CD4-positive, alpha-beta T cell (primary cell): ENCODE measurements at regions not wholly inside any gene's neighbourhood (a gene's known extent, or its start where the extent isn't known, plus 50 kb on each side); places are given as distances from the start of the nearest gene placed in this dataset.

Experiments used
- ATAC-seq: fragments of 200-7000 bp; cut with Tn5 transposase; one replicate; pipeline ENCODE4 v1.10.0; 2022; ENCODE audit warnings: mild to moderate bottlenecking; ENCODE audit not compliant: poor library complexity
- CTCF ChIA-PET: fragments of 350-600 bp; sonication (Branson Sonifier 250); formaldehyde crosslinking; loops from one replicate; lab custom pipeline; 2021; ENCODE audit warnings: antibody characterized with exemption, inconsistent platforms; lab: Charles Lee
- POLR2A ChIA-PET: fragments of 350-600 bp; sonication (Branson Sonifier 250); formaldehyde crosslinking; loops from one replicate; lab custom pipeline; 2021; ENCODE audit warnings: antibody characterized with exemption, inconsistent platforms; lab: Charles Lee
- DNase-seq, 14 experiments: peaks; one replicate each; pipeline ENCODE4 v3.0.0-alpha.2; 2013 to 2020; ENCODE audit warnings: mixed read lengths in 2 of 14
- H3K27ac ChIP-seq, 2 donors: one replicate each; pipeline versions ENCODE4 v1.5.1 to v1.7.0; 2013; ENCODE audit warnings: low read length in 2 of 2, low read depth in 1 of 2, mild to moderate bottlenecking in 1 of 2
- H3K27me3 ChIP-seq, 2 experiments: 1 replicate in 1 of 2; 2 replicates in 1 of 2; pipeline versions ENCODE4 v1.6.1 to v1.7.0; 2013; ENCODE audit warnings: low read length in 2 of 2, control low read depth in 1 of 2, mild to moderate bottlenecking in 1 of 2, moderate library complexity in 1 of 2; ENCODE audit not compliant: insufficient read depth in 2 of 2, control insufficient read depth in 1 of 2
- H3K36me3 ChIP-seq: one replicate; pipeline ENCODE4 v1.6.1; 2013; ENCODE audit warnings: low read length, control low read depth; ENCODE audit not compliant: insufficient read depth
- H3K4me1 ChIP-seq: one replicate; pipeline ENCODE4 v1.6.1; 2013; ENCODE audit warnings: low read length, control low read depth; ENCODE audit not compliant: insufficient read depth
- H3K4me3 ChIP-seq: one replicate; pipeline ENCODE4 v1.5.1; 2013; ENCODE audit warnings: mild to moderate bottlenecking, low read length, moderate library complexity
- H3K9me3 ChIP-seq, 2 experiments: 1 replicate in 1 of 2; 2 replicates in 1 of 2; pipeline versions ENCODE4 v1.6.1 to v1.7.0; 2013; ENCODE audit warnings: low read length in 2 of 2, mild to moderate bottlenecking in 2 of 2, control low read depth in 1 of 2, moderate library complexity in 1 of 2; ENCODE audit not compliant: control insufficient read depth in 1 of 2, insufficient read depth in 1 of 2
- H3K27ac Mint-ChIP-seq: one replicate; pipeline ENCODE4 v1.8.0; 2020; ENCODE audit warnings: mixed read lengths
- H3K27me3 Mint-ChIP-seq: one replicate; pipeline ENCODE4 v1.8.0; 2021; ENCODE audit warnings: mixed read lengths
- H3K36me3 Mint-ChIP-seq: one replicate; pipeline ENCODE4 v1.8.0; 2021; ENCODE audit warnings: low read depth, mixed read lengths
- H3K4me1 Mint-ChIP-seq: one replicate; pipeline ENCODE4 v1.8.0; 2021; ENCODE audit warnings: low read depth, mixed read lengths
- H3K4me3 Mint-ChIP-seq: one replicate; pipeline ENCODE4 v1.8.0; 2020; ENCODE audit warnings: mild to moderate bottlenecking, mixed read lengths
- H3K9me3 Mint-ChIP-seq: one replicate; pipeline ENCODE4 v1.8.0; 2020; ENCODE audit warnings: mixed read lengths
- intact Hi-C, 2 experiments: fragments of 100-400 bp; cut with DNase I in 1 of 2; cut with micrococcal nuclease in 1 of 2; formaldehyde crosslinking; loops; one replicate each; pipeline versions ENCODE4 v1.15.1 to v1.9.0; 2023 to 2025; cut with DNase I, micrococcal nuclease
- TF ChIP-seq, protein P1 (sequence below): fragments of 200-600 bp; IDR thresholded peaks from one replicate; pipeline ENCODE4 v1.8.0; 2022; ENCODE audit warnings: antibody characterized with exemption, mild to moderate bottlenecking

- H3K4me3 Mint-ChIP-seq, result no peak overlapping the region
- Histone ChIP-seq H3K4me3 (no peak overlapping the region), H3K27me3 (no peaks in the 10 kb centered on the region), H3K4me1 (no peaks in the 10 kb centered on the region), H3K36me3 (no peaks in the 10 kb centered on the region), H3K9me3 (peaks cover 0 to 3% of the 10 kb centered on the region in 2 experiments), H3K27ac (no peak overlapping the region)
- H3K4me1 Mint-ChIP-seq, result no peaks in the 10 kb centered on the region
- H3K27me3 Mint-ChIP-seq, result peaks cover 11% of the 10 kb centered on the region
- TF ChIP-seq, protein P1, sequence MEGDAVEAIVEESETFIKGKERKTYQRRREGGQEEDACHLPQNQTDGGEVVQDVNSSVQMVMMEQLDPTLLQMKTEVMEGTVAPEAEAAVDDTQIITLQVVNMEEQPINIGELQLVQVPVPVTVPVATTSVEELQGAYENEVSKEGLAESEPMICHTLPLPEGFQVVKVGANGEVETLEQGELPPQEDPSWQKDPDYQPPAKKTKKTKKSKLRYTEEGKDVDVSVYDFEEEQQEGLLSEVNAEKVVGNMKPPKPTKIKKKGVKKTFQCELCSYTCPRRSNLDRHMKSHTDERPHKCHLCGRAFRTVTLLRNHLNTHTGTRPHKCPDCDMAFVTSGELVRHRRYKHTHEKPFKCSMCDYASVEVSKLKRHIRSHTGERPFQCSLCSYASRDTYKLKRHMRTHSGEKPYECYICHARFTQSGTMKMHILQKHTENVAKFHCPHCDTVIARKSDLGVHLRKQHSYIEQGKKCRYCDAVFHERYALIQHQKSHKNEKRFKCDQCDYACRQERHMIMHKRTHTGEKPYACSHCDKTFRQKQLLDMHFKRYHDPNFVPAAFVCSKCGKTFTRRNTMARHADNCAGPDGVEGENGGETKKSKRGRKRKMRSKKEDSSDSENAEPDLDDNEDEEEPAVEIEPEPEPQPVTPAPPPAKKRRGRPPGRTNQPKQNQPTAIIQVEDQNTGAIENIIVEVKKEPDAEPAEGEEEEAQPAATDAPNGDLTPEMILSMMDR, result no peak
- H3K27ac Mint-ChIP-seq, result no peak overlapping the region
- H3K36me3 Mint-ChIP-seq, result no peaks in the 10 kb centered on the region
- DNase-seq (no peak), ATAC-seq (no peak)
- H3K9me3 Mint-ChIP-seq, result no peaks in the 10 kb centered on the region
- ChIA-PET CTCF (no interaction called here), POLR2A (no interaction called here)
- intact Hi-C loops, result no loop called here
These were observed 251.6 kb upstream of the NCKAP5 start for GRCh38 chr2:133819906-133820305.

- ChIA-PET CTCF (no interaction called here), POLR2A (no interaction called here)
- DNase-seq (no peak), ATAC-seq (no peak)
- no peaks in the 10 kb centered on the region for H3K36me3 ChIP-seq
- Mint-ChIP-seq H3K4me3 (no peak overlapping the region), H3K4me1 (no peaks in the 10 kb centered on the region), H3K27me3 (peaks cover 14% of the 10 kb centered on the region), H3K9me3 (no peaks in the 10 kb centered on the region), H3K36me3 (no peaks in the 10 kb centered on the region), H3K27ac (no peak overlapping the region)
- no peak overlapping the region for H3K4me3 ChIP-seq
- H3K27ac ChIP-seq, result no peak overlapping the region
- H3K4me1 ChIP-seq, result no peaks in the 10 kb centered on the region
- no peaks in the 10 kb centered on the region for H3K27me3 ChIP-seq
- H3K9me3 ChIP-seq, result peaks cover 0 to 4% of the 10 kb centered on the region in 2 experiments
- TF ChIP-seq, protein P1, result no peak
- intact Hi-C loops, result no loop called here
These were observed 253.0 kb upstream of the NCKAP5 start for GRCh38 chr2:133821107-133821760.

- DNase-seq (no peak), ATAC-seq (no peak)
- Mint-ChIP-seq H3K4me1 (no peaks in the 10 kb centered on the region), H3K36me3 (no peaks in the 10 kb centered on the region), H3K27me3 (peaks cover 13% of the 10 kb centered on the region), H3K27ac (no peak overlapping the region), H3K4me3 (no peak overlapping the region), H3K9me3 (no peaks in the 10 kb centered on the region)
- Histone ChIP-seq H3K4me1 (no peaks in the 10 kb centered on the region), H3K4me3 (no peak overlapping the region), H3K27ac (no peak overlapping the region), H3K36me3 (no peaks in the 10 kb centered on the region), H3K9me3 (peaks cover 0 to 4% of the 10 kb centered on the region in 2 experiments), H3K27me3 (peaks cover 0 to 9% of the 10 kb centered on the region in 2 experiments)
- ChIA-PET CTCF (no interaction called here), POLR2A (no interaction called here)
- TF ChIP-seq, protein P1, result no peak
- intact Hi-C loops, result no loop called here
These were observed 254.4 kb upstream of the NCKAP5 start for GRCh38 chr2:133822517-133823225.
